Activated naive CD4-positive, alpha-beta T cell treated with anti-CD3 and anti-CD28 coated beads, Interleukin-2, amount 10 ng/mL, durations not matched to agents 7 days and 5 days (primary cell): ENCODE measurements at regions not wholly inside any gene's neighbourhood (a gene's known extent, or its start where the extent isn't known, plus 50 kb on each side); places are given as distances from the start of the nearest gene placed in this dataset.

Experiments used
- CTCF ChIA-PET: fragments of 350-600 bp; sonication (Branson Sonifier 250); formaldehyde crosslinking; loops from one replicate; lab custom pipeline; 2021; ENCODE audit warnings: antibody characterized with exemption; lab: Charles Lee
- DNase-seq: peaks from one replicate; pipeline ENCODE4 v3.0.0-alpha.2; 2020
- H3K27ac Mint-ChIP-seq: one replicate; pipeline ENCODE4 v1.8.0; 2021; ENCODE audit warnings: mild to moderate bottlenecking, moderate library complexity, mixed read lengths
- H3K27me3 Mint-ChIP-seq: one replicate; pipeline ENCODE4 v1.8.0; 2021; ENCODE audit warnings: mild to moderate bottlenecking, mixed read lengths
- H3K36me3 Mint-ChIP-seq: one replicate; pipeline ENCODE4 v1.8.0; 2021; ENCODE audit warnings: mixed read lengths
- H3K4me1 Mint-ChIP-seq: one replicate; pipeline ENCODE4 v1.8.0; 2021; ENCODE audit warnings: mixed read lengths
- H3K4me3 Mint-ChIP-seq: one replicate; pipeline ENCODE4 v1.8.0; 2021; ENCODE audit warnings: mild to moderate bottlenecking, moderate library complexity, mixed read lengths
- H3K9me3 Mint-ChIP-seq: one replicate; pipeline ENCODE4 v1.8.0; 2021; ENCODE audit warnings: mixed read lengths

DNA sequence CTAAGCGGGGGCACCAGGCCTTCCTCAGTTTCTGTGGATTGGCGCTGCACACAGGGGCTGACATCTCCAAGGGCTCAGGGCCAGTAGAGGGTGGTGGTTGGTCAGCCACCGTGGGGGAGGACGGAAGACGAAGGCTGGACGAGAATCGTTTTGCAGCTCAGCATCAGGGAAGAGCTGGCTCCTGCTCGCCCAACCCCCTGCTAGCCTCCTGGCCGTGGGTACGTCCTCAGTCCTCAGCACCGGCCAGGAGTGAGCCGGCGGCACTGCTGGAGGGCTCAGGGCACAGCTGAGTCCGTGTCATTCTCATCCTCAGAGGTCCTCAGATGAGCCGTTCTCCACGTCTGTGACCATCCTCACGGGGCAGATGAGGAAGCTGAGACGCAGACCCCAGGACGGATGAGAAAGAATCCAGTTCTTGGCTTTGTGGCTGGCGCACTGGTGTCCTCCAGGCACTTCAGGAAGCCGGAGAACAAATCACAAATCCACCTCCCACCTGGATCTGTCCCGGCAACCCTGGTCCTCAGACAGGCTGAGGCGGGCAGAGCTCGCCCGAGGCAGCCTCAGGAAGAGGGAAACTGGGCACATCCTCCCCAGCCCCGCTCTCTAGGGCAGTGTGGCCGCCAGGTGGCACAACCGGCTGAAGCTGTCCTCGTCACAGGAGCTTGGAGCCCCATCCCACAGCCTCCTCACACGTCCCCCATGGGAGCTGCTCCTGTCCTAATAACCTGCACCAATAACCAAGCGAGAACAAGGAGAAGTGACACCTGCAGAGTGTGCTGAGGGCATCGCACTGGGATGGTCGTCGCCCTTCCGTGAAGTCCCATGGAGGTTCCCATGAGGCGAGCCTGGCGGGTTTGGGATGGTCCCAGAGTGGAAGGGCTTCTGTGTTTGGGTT lies 393.7 kb downstream of the BRD1 start:
- H3K9me3 Mint-ChIP-seq: no peaks in the 10 kb centered on the region
- CTCF ChIA-PET: no interaction called here
- no peak overlapping the region for H3K4me3 Mint-ChIP-seq
- no peak for DNase-seq
- no peaks in the 10 kb centered on the region for H3K4me1 Mint-ChIP-seq
- no peak overlapping the region for H3K27ac Mint-ChIP-seq
- H3K27me3 Mint-ChIP-seq: no peaks in the 10 kb centered on the region
- H3K36me3 Mint-ChIP-seq: no peaks in the 10 kb centered on the region

DNA sequence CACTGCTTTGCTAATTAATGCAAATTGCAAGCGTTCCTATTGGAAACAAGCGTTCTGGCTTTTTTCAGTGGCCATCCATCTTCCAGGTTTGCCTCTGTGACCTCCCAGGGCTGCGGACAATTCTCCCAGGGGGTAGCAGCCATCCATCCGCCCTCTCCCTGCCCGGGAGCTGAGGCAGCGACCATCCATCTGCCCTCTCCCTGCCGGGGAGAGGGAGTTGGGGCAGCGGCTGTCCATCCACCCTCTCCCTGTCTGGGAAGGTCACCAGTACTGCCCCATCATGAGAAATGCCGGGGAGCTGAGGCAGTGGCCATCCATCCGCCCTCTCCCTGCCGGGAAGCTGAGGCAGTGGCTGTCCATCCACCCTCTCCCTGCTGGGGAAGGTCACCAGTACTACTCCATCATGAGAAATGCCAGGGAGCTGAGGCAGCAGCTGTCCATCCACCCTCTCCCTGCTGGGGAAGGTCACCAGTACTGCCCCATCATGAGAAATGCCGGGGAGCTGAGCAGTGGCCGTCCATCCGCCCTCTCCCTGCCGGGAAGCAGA lies 394.7 kb downstream of the BRD1 start:
- no peaks in the 10 kb centered on the region for H3K36me3 Mint-ChIP-seq
- no peak overlapping the region for H3K27ac Mint-ChIP-seq
- no peak overlapping the region for H3K4me3 Mint-ChIP-seq
- H3K27me3 Mint-ChIP-seq: no peaks in the 10 kb centered on the region
- no peaks in the 10 kb centered on the region for H3K9me3 Mint-ChIP-seq
- no peak for DNase-seq
- CTCF ChIA-PET: no interaction called here
- no peaks in the 10 kb centered on the region for H3K4me1 Mint-ChIP-seq

DNA sequence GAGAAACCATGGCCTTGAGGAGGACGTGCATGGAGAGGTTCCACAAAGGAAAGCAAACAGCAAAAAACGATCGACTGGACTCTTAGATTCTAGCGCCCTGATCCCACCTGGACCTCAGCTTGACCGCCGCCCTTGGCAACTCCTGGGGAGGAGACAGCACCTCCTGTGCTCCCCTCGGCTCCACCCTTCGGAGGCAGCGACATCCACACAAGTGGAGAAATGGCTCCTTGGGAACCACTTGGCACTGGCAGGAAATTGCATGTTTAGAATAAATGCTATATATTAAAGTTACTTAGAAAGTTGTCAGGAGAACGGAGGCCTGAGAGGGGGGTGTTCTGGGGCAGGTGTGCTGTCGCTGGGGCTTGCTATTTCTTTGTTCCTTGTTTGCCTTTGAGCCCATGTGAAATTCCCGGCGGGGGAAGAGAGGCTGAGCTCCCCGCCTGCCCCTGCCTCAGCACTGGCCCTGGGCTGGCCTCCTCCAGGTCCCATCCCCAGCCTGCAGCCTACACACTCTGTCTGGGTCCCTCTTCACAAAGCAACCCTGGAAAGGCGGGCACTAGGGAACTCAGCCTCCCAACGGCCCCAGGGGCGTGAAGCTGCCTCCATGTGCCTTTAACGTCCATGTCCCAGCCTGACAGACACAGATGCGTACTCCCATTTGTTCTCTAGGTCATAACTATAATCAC lies 395.3 kb downstream of the BRD1 start:
- Mint-ChIP-seq H3K27me3 (peaks cover 4% of the 10 kb centered on the region), H3K4me3 (no peak overlapping the region), H3K36me3 (no peaks in the 10 kb centered on the region), H3K4me1 (no peaks in the 10 kb centered on the region), H3K27ac (no peak overlapping the region), H3K9me3 (no peaks in the 10 kb centered on the region)
- no peak for DNase-seq
- CTCF ChIA-PET: no interaction called here

DNA sequence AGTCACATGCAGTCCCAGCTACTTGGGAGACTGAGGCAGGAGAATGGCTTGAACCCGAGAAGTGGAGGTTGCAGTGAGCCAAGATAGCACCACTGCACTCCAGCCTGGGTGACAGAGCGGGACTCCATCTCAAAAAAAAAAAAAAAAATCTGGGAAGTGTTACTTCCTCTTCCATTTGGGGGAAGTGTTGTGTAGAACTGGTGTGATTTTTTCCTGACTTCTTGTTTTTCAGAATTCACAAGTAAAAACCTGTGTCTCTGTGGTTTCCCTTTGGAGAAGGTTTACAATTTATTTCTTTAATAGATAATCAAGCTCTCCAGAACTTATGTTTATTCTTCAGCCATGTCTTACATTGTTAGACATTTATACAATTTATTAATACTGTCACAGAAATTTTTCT lies 396.1 kb downstream of the BRD1 start:
- H3K4me3 Mint-ChIP-seq: no peak overlapping the region
- no peaks in the 10 kb centered on the region for H3K4me1 Mint-ChIP-seq
- H3K9me3 Mint-ChIP-seq: no peaks in the 10 kb centered on the region
- no peaks in the 10 kb centered on the region for H3K36me3 Mint-ChIP-seq
- no peak for DNase-seq
- CTCF ChIA-PET: no interaction called here
- H3K27ac Mint-ChIP-seq: no peak overlapping the region
- H3K27me3 Mint-ChIP-seq: peaks cover 4% of the 10 kb centered on the region

DNA sequence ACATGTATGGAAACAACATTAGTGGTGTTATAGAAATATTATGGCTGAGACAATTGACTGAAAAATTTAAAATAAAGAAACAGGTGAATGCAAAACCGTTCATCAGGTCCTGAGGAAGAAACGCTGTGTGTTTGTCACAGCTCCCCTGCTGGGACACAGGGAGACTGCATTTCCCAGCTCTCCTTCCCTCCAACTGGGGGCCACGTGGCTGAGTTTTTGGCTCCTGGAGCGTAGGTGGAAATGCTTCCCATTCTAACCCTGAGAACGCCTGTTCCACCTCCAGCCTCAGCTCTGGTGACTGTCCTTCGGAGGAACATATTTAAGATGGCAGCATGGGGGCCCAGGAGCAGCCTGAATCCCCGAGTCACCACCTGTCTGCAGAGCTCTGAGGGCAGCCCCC lies 398.6 kb downstream of the BRD1 start:
- no peaks in the 10 kb centered on the region for H3K9me3 Mint-ChIP-seq
- H3K27ac Mint-ChIP-seq: no peak overlapping the region
- CTCF ChIA-PET: interaction anchor here (0.6 kb wide), 1 partner anchor 18 kb away, joined by 3 read pairs; no protein-coding TSS in a partner anchor
- H3K27me3 Mint-ChIP-seq: peaks cover 10% of the 10 kb centered on the region
- H3K4me3 Mint-ChIP-seq: no peak overlapping the region
- no peaks in the 10 kb centered on the region for H3K4me1 Mint-ChIP-seq
- DNase-seq: no peak
- H3K36me3 Mint-ChIP-seq: no peaks in the 10 kb centered on the region

DNA sequence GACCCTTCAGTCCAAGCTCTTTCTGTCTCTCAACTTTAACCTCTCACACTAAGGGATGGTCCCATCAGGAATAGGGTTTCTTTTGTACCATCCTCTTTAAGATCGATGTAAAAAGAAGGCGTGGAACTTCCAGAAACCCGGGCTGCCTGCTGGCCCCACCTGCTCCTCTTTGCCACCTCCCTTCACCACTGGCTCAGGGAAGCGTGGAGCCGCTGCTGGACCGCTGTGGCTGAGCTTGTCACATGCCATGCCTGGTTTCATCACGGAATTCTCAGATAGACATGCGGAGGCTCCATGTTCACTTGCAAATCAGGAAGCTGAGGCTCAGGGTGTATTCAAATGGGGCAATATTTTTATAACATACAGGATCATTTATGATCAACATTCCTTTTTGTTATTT lies 399.7 kb downstream of the BRD1 start:
- H3K4me3 Mint-ChIP-seq: no peak overlapping the region
- no peaks in the 10 kb centered on the region for H3K36me3 Mint-ChIP-seq
- no peaks in the 10 kb centered on the region for H3K9me3 Mint-ChIP-seq
- H3K27me3 Mint-ChIP-seq: peaks cover 10% of the 10 kb centered on the region
- H3K4me1 Mint-ChIP-seq: no peaks in the 10 kb centered on the region
- CTCF ChIA-PET: no interaction called here
- DNase-seq: no peak
- H3K27ac Mint-ChIP-seq: no peak overlapping the region

DNA sequence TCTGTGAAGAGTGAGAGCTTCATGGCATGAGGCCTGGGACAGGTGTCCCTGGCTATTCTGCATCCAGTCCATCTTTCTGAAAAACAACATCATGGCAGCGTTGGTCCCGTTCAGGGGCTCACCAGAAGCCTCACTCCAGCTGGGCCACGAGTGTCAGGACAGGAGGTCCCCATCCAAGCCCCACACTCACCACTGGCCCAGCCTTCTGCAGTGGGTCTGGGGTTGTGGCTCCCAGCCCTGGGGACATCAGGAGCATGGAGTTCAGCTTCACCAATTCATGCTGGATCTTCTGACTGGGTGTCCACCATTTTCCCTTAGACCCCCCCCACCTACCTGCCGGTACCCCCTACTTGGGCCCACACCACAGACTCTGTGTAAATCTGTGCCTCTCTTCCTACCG lies 400.3 kb downstream of the BRD1 start:
- H3K4me3 Mint-ChIP-seq: no peak overlapping the region
- no peaks in the 10 kb centered on the region for H3K36me3 Mint-ChIP-seq
- H3K4me1 Mint-ChIP-seq: no peaks in the 10 kb centered on the region
- H3K9me3 Mint-ChIP-seq: no peaks in the 10 kb centered on the region
- no peak overlapping the region for H3K27ac Mint-ChIP-seq
- peaks cover 14% of the 10 kb centered on the region for H3K27me3 Mint-ChIP-seq
- no peak for DNase-seq
- CTCF ChIA-PET: no interaction called here

DNA sequence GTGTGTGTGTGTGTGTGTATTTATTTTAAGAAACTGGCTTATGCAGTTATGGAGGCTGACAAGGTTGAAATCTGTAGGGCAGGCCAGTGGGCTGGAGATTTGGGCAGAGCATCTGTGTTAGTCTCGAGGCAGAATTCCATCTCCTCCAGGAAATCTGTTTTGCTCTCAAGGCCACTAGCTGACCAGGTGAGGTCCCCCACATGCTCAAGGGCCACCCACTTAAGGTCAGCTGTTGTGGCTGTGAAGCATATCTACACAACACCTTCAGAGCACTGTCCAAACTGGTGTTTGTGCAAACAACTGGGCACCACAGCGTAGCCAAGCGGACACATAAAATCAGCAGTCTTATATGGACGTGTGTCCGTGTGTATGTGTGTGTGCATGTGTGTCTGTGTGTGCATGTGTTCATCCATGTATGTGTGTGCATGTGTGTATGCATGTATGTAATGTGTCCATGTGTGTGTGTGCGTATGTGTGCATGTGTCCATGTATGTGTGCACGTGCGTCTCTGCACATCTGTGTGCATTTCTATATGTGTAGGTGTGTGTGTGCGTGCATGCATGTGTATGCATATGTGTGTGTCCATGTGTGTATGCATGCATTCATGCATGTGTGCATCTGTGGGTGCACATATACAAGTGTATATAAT lies 400.9 kb downstream of the BRD1 start:
- Mint-ChIP-seq H3K4me1 (no peaks in the 10 kb centered on the region), H3K4me3 (no peak overlapping the region), H3K27me3 (peaks cover 14% of the 10 kb centered on the region), H3K27ac (no peak overlapping the region), H3K9me3 (no peaks in the 10 kb centered on the region), H3K36me3 (no peaks in the 10 kb centered on the region)
- CTCF ChIA-PET: no interaction called here
- no peak for DNase-seq

DNA sequence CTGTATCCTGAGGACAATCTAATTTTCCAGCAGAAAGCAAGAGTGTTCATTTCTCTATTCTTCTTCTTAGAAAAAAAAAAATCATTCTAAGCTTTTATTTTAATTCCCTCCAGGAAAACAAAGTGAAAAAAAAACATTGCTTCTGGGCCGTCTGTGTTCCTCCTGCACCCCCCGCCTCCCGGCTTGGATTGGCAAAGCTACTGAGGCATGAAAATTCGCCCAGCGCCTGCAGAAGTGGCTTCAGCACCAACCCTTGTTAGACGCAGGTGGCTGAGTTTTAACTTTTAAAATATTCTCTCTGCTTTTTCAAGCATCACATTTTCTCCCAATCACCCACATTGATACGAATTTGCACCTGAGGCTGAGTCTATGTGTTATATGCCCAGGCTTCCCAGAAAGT lies 401.6 kb downstream of the BRD1 start:
- Mint-ChIP-seq H3K27me3 (peaks cover 14% of the 10 kb centered on the region), H3K27ac (no peak overlapping the region), H3K9me3 (no peaks in the 10 kb centered on the region), H3K36me3 (no peaks in the 10 kb centered on the region), H3K4me3 (no peak overlapping the region), H3K4me1 (no peaks in the 10 kb centered on the region)
- DNase-seq: no peak
- CTCF ChIA-PET: no interaction called here

DNA sequence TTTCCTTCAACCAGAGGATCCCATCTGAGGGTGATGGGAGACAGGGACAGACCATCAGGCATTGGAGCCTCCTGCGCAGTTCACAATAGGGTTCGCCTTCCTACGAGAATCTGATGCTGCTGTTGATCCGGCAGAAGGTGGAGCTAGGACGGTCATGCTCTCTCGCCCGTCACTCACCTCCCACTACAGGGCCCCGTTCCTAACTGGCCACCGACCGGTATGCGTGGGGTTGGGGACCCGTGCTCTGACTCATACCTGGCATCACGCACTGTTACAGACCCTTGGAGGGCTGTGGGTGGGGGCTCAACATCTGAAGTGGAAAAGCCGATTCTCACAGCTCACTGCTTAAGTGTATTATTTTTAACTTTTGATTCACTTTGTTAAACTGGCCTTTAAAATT lies 402.3 kb downstream of the BRD1 start:
- Mint-ChIP-seq H3K27me3 (peaks cover 14% of the 10 kb centered on the region), H3K4me1 (no peaks in the 10 kb centered on the region), H3K27ac (no peak overlapping the region), H3K36me3 (no peaks in the 10 kb centered on the region), H3K9me3 (no peaks in the 10 kb centered on the region), H3K4me3 (no peak overlapping the region)
- DNase-seq: no peak
- CTCF ChIA-PET: no interaction called here

DNA sequence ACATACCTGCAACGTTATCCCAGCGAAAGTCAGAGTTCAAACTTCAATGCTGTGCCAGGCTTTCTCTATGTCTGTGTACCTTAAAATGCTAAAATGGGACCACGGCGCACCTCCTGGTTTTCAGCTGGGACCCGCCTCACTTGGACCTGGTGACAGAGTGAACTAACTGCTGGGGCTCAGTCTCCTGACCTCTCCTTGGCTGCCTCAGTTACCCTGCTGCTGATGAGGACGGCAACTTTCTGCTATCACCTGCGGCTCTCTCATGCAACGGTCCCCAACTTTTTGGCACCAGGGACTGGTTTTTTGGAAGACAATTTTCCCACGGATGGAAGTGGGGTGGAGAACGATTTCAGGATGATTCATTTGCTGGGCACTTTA lies 402.8 kb downstream of the BRD1 start:
- CTCF ChIA-PET: no interaction called here
- Mint-ChIP-seq H3K27ac (no peak overlapping the region), H3K27me3 (peaks cover 14% of the 10 kb centered on the region), H3K36me3 (no peaks in the 10 kb centered on the region), H3K4me3 (no peak overlapping the region), H3K4me1 (no peaks in the 10 kb centered on the region), H3K9me3 (no peaks in the 10 kb centered on the region)
- DNase-seq: no peak

DNA sequence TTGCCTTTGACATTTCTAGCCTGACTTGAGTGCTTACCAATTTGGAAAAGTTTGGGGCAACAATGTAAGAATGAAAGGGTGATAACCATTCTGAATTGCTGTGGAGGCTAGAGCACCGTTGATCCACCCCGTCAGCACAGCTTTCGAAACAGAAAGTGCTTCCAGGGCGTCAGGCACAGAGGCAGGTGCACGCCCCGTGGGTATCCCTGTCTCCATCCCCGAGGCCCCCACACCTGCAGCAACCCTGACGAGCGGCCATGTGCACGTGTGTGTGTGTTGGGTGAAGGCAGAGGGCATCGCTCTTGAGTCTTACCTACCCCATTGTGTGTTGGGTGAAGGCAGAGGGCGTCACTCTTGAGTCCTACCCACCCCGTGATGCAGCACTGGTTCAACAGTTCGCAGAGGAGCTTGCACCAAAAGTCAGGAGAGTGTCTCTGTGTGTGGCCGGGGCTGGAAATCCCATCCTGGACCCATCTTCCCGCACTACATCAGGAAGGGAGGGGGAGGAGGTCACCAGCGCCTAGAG lies 404.5 kb downstream of the BRD1 start:
- H3K27me3 Mint-ChIP-seq: peaks cover 14% of the 10 kb centered on the region
- CTCF ChIA-PET: no interaction called here
- no peak overlapping the region for H3K4me3 Mint-ChIP-seq
- no peak overlapping the region for H3K27ac Mint-ChIP-seq
- DNase-seq: no peak
- H3K4me1 Mint-ChIP-seq: no peaks in the 10 kb centered on the region
- H3K36me3 Mint-ChIP-seq: no peaks in the 10 kb centered on the region
- H3K9me3 Mint-ChIP-seq: no peaks in the 10 kb centered on the region

DNA sequence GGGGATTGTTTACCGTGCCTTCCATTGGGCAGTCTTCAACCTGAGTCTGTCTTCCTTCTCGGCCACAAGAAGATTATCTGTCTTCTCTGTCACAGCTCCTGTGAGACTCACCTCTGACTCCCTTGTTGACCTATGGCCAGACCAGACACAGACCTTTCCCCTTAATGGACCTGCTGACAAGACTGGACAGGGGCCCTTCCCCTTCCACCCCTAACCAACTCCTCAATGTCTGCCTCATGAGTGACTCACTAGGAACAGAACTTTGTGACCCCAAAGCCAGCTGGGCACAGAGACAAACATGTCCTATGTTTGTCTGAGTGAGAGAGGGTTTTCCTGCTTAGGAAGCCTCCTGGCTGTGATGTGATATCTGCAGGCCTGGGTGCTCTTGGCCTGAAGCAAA lies 405.0 kb downstream of the BRD1 start:
- Mint-ChIP-seq H3K4me3 (no peak overlapping the region), H3K9me3 (no peaks in the 10 kb centered on the region), H3K36me3 (no peaks in the 10 kb centered on the region), H3K4me1 (no peaks in the 10 kb centered on the region), H3K27me3 (peaks cover 12% of the 10 kb centered on the region), H3K27ac (no peak overlapping the region)
- no peak for DNase-seq
- CTCF ChIA-PET: no interaction called here

DNA sequence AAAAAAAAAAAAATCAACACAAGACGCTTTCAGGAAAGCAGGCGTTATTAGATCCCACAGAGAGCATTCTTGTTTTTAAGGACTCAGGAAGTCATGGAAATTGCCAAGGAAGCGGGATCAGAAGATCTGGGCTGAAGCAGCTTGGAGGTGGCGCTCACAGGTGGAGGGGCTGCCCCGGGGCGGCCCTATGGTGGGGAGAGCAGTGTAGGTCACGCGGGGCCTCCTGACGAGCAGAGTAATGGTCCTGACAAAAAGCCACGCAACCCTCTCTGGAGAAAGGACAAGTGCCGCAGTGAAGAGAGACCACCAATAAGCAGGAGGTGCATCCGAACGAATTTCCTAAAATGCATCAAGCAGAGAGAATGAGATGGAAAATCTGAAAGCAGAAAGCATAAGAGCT lies 407.0 kb downstream of the BRD1 start:
- Mint-ChIP-seq H3K4me1 (no peaks in the 10 kb centered on the region), H3K27ac (no peak overlapping the region), H3K4me3 (no peak overlapping the region), H3K27me3 (peaks cover 10% of the 10 kb centered on the region), H3K36me3 (no peaks in the 10 kb centered on the region), H3K9me3 (no peaks in the 10 kb centered on the region)
- CTCF ChIA-PET: no interaction called here
- no peak for DNase-seq
